ENCODE measurements at regions not wholly inside any gene's neighbourhood (a gene's known extent, or its start where the extent isn't known, plus 50 kb on each side); places are given as distances from the start of the nearest gene placed in this dataset.
"Not testable (repeated sequence)": the region's sequence is repeated elsewhere in the genome, so short reads cannot be mapped to it uniquely, and the experiment has no call there.

GRCh38 chr15:81880833-81881232 is 165.0 kb downstream of the MEX3B start:
- Mint-ChIP-seq H3K9me3 (no peaks in the 10 kb centered on the region), H3K27me3 (ENCODE audit: low read depth) (peaks cover 2% of the 10 kb centered on the region), H3K4me3 (no peak overlapping the region), H3K4me1 (ENCODE audit: low read depth) (no peaks in the 10 kb centered on the region), H3K36me3 (ENCODE audit: insufficient read depth) (no peaks in the 10 kb centered on the region)
- DNase-seq (no peak), ATAC-seq (no peak)

GRCh38 chr15:81880314-81880713 is 165.5 kb downstream of the MEX3B start:
- Mint-ChIP-seq H3K36me3 (ENCODE audit: insufficient read depth) (no peaks in the 10 kb centered on the region), H3K4me1 (ENCODE audit: low read depth) (no peaks in the 10 kb centered on the region), H3K27me3 (ENCODE audit: low read depth) (peaks cover 2% of the 10 kb centered on the region), H3K9me3 (no peaks in the 10 kb centered on the region), H3K4me3 (no peak overlapping the region)
- DNase-seq = no peak
- ATAC-seq = no peak

- H3K4me1 Mint-ChIP-seq (ENCODE audit: low read depth); H3K27me3 Mint-ChIP-seq (ENCODE audit: low read depth); DNase-seq; H3K9me3 Mint-ChIP-seq; ATAC-seq; H3K4me3 Mint-ChIP-seq; H3K36me3 Mint-ChIP-seq (ENCODE audit: insufficient read depth): not testable (repeated sequence)
Measured at GRCh38 chr15:81875717-81876116, 170.1 kb downstream of the MEX3B start.

GRCh38 chr15:81870746-81871106 is 175.1 kb downstream of the MEX3B start:
- H3K27me3 Mint-ChIP-seq (ENCODE audit: low read depth); H3K4me1 Mint-ChIP-seq (ENCODE audit: low read depth); ATAC-seq; H3K9me3 Mint-ChIP-seq; H3K4me3 Mint-ChIP-seq; H3K36me3 Mint-ChIP-seq (ENCODE audit: insufficient read depth); DNase-seq: not testable (repeated sequence)

- not testable (repeated sequence) for H3K4me1 Mint-ChIP-seq (ENCODE audit: low read depth); H3K27me3 Mint-ChIP-seq (ENCODE audit: low read depth); H3K36me3 Mint-ChIP-seq (ENCODE audit: insufficient read depth); H3K4me3 Mint-ChIP-seq; H3K9me3 Mint-ChIP-seq; DNase-seq; ATAC-seq
Measured at GRCh38 chr15:81870062-81870745, 175.6 kb downstream of the MEX3B start.

- ATAC-seq = no peak
- no peak for DNase-seq
- peaks cover 2% of the 10 kb centered on the region for H3K4me1 Mint-ChIP-seq (ENCODE audit: low read depth)
Measured at GRCh38 chr15:81869161-81869954, 176.5 kb downstream of the MEX3B start.

GRCh38 chr15:81865850-81866537 is 179.8 kb downstream of the MEX3B start:
- DNase-seq (no peak), ATAC-seq (no peak)
- Mint-ChIP-seq H3K4me1 (ENCODE audit: low read depth) (peaks cover 2% of the 10 kb centered on the region), H3K27me3 (ENCODE audit: low read depth) (peaks cover 13% of the 10 kb centered on the region), H3K4me3 (no peak overlapping the region), H3K9me3 (no peaks in the 10 kb centered on the region), H3K36me3 (ENCODE audit: insufficient read depth) (no peaks in the 10 kb centered on the region)

More at GRCh38 chr15:81869161-81869954, 176.5 kb downstream of the MEX3B start:
- Mint-ChIP-seq H3K36me3 (ENCODE audit: insufficient read depth) (no peaks in the 10 kb centered on the region), H3K27me3 (ENCODE audit: low read depth) (peaks cover 8% of the 10 kb centered on the region), H3K9me3 (no peaks in the 10 kb centered on the region), H3K4me3 (no peak overlapping the region)

- Mint-ChIP-seq H3K9me3 (no peaks in the 10 kb centered on the region), H3K36me3 (ENCODE audit: insufficient read depth) (no peaks in the 10 kb centered on the region), H3K27me3 (ENCODE audit: low read depth) (peaks cover 8% of the 10 kb centered on the region), H3K4me1 (ENCODE audit: low read depth) (peaks cover 2% of the 10 kb centered on the region), H3K4me3 (no peak overlapping the region)
- no peak for ATAC-seq
- no peak for DNase-seq
Measured at GRCh38 chr15:81863162-81863561, 182.7 kb downstream of the MEX3B start.

GRCh38 chr15:81859737-81860516 is 185.9 kb downstream of the MEX3B start:
- Mint-ChIP-seq H3K9me3 (no peaks in the 10 kb centered on the region), H3K4me3 (no peak overlapping the region), H3K4me1 (ENCODE audit: low read depth) (no peaks in the 10 kb centered on the region), H3K36me3 (ENCODE audit: insufficient read depth) (no peaks in the 10 kb centered on the region), H3K27me3 (ENCODE audit: low read depth) (peaks cover 5% of the 10 kb centered on the region)
- no peak for ATAC-seq
- DNase-seq = no peak

GRCh38 chr15:81858586-81858985 is 187.2 kb downstream of the MEX3B start:
- no peak for ATAC-seq
- no peaks in the 10 kb centered on the region for H3K4me1 Mint-ChIP-seq (ENCODE audit: low read depth)

GRCh38 chr15:81858136-81858535 is 187.7 kb downstream of the MEX3B start:
- Mint-ChIP-seq H3K27me3 (ENCODE audit: low read depth) (peaks cover 3% of the 10 kb centered on the region), H3K9me3 (no peaks in the 10 kb centered on the region), H3K36me3 (ENCODE audit: insufficient read depth) (no peaks in the 10 kb centered on the region), H3K4me1 (ENCODE audit: low read depth) (no peaks in the 10 kb centered on the region), H3K4me3 (no peak overlapping the region)
- ATAC-seq (no peak), DNase-seq (no peak)

More at GRCh38 chr15:81858586-81858985, 187.2 kb downstream of the MEX3B start:
- H3K9me3 Mint-ChIP-seq = no peaks in the 10 kb centered on the region
- no peak for DNase-seq
- no peak overlapping the region for H3K4me3 Mint-ChIP-seq
- no peaks in the 10 kb centered on the region for H3K36me3 Mint-ChIP-seq (ENCODE audit: insufficient read depth)
- H3K27me3 Mint-ChIP-seq (ENCODE audit: low read depth) = peaks cover 5% of the 10 kb centered on the region

- H3K36me3 Mint-ChIP-seq (ENCODE audit: insufficient read depth) = no peaks in the 10 kb centered on the region
- DNase-seq (no peak), ATAC-seq (no peak)
- no peaks in the 10 kb centered on the region for H3K4me1 Mint-ChIP-seq (ENCODE audit: low read depth)
- H3K4me3 Mint-ChIP-seq = no peak overlapping the region
- no peaks in the 10 kb centered on the region for H3K27me3 Mint-ChIP-seq (ENCODE audit: low read depth)
- no peaks in the 10 kb centered on the region for H3K9me3 Mint-ChIP-seq
Measured at GRCh38 chr15:81856634-81857026, 189.2 kb downstream of the MEX3B start.

GRCh38 chr15:81856001-81856633 is 189.7 kb downstream of the MEX3B start:
- Mint-ChIP-seq H3K4me3 (no peak overlapping the region), H3K4me1 (ENCODE audit: low read depth) (no peaks in the 10 kb centered on the region), H3K9me3 (no peaks in the 10 kb centered on the region), H3K36me3 (ENCODE audit: insufficient read depth) (no peaks in the 10 kb centered on the region), H3K27me3 (ENCODE audit: low read depth) (no peaks in the 10 kb centered on the region)
- ATAC-seq = no peak
- no peak for DNase-seq

Measured in activated T-cell treated with anti-CD3 and anti-CD28 coated beads, Interleukin-2, amount 50 U/mL, for 4 hours (primary cell).